GM18870 (cell line): ENCODE measurements at regions not wholly inside any gene's neighbourhood (a gene's known extent, or its start where the extent isn't known, plus 50 kb on each side); places are given as distances from the start of the nearest gene placed in this dataset.

Experiments
- ATAC-seq: cut with Tn5 transposase; IDR thresholded peaks from one replicate; pipeline ENCODE4 v1.9.1; 2021; ENCODE audit warnings: moderate library complexity; ENCODE audit not compliant: unreplicated experiment

- ATAC-seq, result no peak
Observed at GRCh38 chr9:75607521-75607920, 283.0 kb upstream of the PCSK5 start.

GRCh38 chr9:75609401-75609800 lies 281.1 kb upstream of the PCSK5 start:
- ATAC-seq, result no peak

GRCh38 chr9:75610246-75610645 lies 280.2 kb upstream of the PCSK5 start:
- ATAC-seq, result no peak

GRCh38 chr9:75612205-75612604 lies 278.3 kb upstream of the PCSK5 start:
- no peak for ATAC-seq

- no peak for ATAC-seq
Observed at GRCh38 chr9:75612754-75613153, 277.7 kb upstream of the PCSK5 start.

GRCh38 chr9:75615284-75615683 lies 275.2 kb upstream of the PCSK5 start:
- no peak for ATAC-seq

GRCh38 chr9:75616052-75616451 lies 274.4 kb upstream of the PCSK5 start:
- ATAC-seq, result no peak

GRCh38 chr9:75616841-75617566 lies 273.5 kb upstream of the PCSK5 start:
- ATAC-seq, result no peak

- no peak for ATAC-seq
Observed at GRCh38 chr9:75623462-75623861, 267.0 kb upstream of the PCSK5 start.

- no peak for ATAC-seq
Observed at GRCh38 chr9:75624998-75625397, 265.5 kb upstream of the PCSK5 start.

GRCh38 chr9:75626860-75627259 lies 263.6 kb upstream of the PCSK5 start:
- ATAC-seq, result no peak

- no peak for ATAC-seq
Observed at GRCh38 chr9:75628952-75629351, 261.5 kb upstream of the PCSK5 start.

- ATAC-seq, result no peak
Observed at GRCh38 chr9:75633451-75634057, 256.9 kb upstream of the PCSK5 start.

- ATAC-seq, result no peak
Observed at GRCh38 chr9:75636427-75637045, 253.9 kb upstream of the PCSK5 start.

- ATAC-seq, result no peak
Observed at GRCh38 chr9:75639971-75640610, 250.4 kb upstream of the PCSK5 start.

- no peak for ATAC-seq
Observed at GRCh38 chr9:75642522-75642921, 248.0 kb upstream of the PCSK5 start.

- ATAC-seq, result no peak
Observed at GRCh38 chr9:75644649-75645048, 245.8 kb upstream of the PCSK5 start.

- ATAC-seq, result no peak
Observed at GRCh38 chr9:75648034-75648433, 242.4 kb upstream of the PCSK5 start.

- no peak for ATAC-seq
Observed at GRCh38 chr9:75649060-75649459, 241.4 kb upstream of the PCSK5 start.

GRCh38 chr9:75651709-75652108 lies 238.8 kb upstream of the PCSK5 start:
- ATAC-seq, result no peak

GRCh38 chr9:75653335-75653734 lies 237.1 kb upstream of the PCSK5 start:
- no peak for ATAC-seq

- ATAC-seq, result no peak
Observed at GRCh38 chr9:75653750-75654149, 236.7 kb upstream of the PCSK5 start.
